Activated naive CD8-positive, alpha-beta T cell treated with anti-CD3 and anti-CD28 coated beads, Interleukin-2, amount 10 ng/mL, durations not matched to agents 7 days and 5 days (primary cell): ENCODE measurements at regions not wholly inside any gene's neighbourhood (a gene's known extent, or its start where the extent isn't known, plus 50 kb on each side); places are given as distances from the start of the nearest gene placed in this dataset.

ENCODE experiments used
- ATAC-seq: fragments of 150-1000 bp; cut with Tn5 transposase; one replicate; pipeline ENCODE4 v1.10.0; 2021; ENCODE audit warnings: low read depth, moderate library complexity
- POLR2A ChIA-PET: fragments of 350-600 bp; sonication (Branson Sonifier 250); formaldehyde crosslinking; loops from one replicate; lab custom pipeline; 2021; ENCODE audit warnings: antibody characterized with exemption; lab: Charles Lee
- DNase-seq: peaks from one replicate; pipeline ENCODE4 v3.0.0; 2021
- H3K27ac Mint-ChIP-seq: one replicate; pipeline ENCODE4 v1.8.0; 2022; ENCODE audit warnings: mild to moderate bottlenecking, mixed read lengths
- H3K27me3 Mint-ChIP-seq: one replicate; pipeline ENCODE4 v1.8.0; 2022; ENCODE audit warnings: mild to moderate bottlenecking, moderate library complexity, mixed read lengths
- H3K36me3 Mint-ChIP-seq: one replicate; pipeline ENCODE4 v1.8.0; 2021; ENCODE audit warnings: mild to moderate bottlenecking, mixed read lengths
- H3K4me1 Mint-ChIP-seq: one replicate; pipeline ENCODE4 v1.8.0; 2021; ENCODE audit warnings: mixed read lengths
- H3K4me3 Mint-ChIP-seq: one replicate; pipeline ENCODE4 v1.8.0; 2022; ENCODE audit warnings: mild to moderate bottlenecking, moderate library complexity, mixed read lengths
- H3K9me3 Mint-ChIP-seq: one replicate; pipeline ENCODE4 v1.8.0; 2021; ENCODE audit warnings: mixed read lengths

GRCh38 chr20:18921291-18921690 lies 107.7 kb downstream of the SCP2D1 start:
- Mint-ChIP-seq H3K27ac (no peak overlapping the region), H3K27me3 (peaks cover 2% of the 10 kb centered on the region), H3K4me1 (no peaks in the 10 kb centered on the region), H3K36me3 (no peaks in the 10 kb centered on the region), H3K9me3 (no peaks in the 10 kb centered on the region), H3K4me3 (no peak overlapping the region)
- POLR2A ChIA-PET, result no interaction called here
- ATAC-seq (no peak), DNase-seq (no peak)

GRCh38 chr20:18922251-18922650 lies 108.7 kb downstream of the SCP2D1 start:
- no peak overlapping the region for H3K27ac Mint-ChIP-seq
- no peaks in the 10 kb centered on the region for H3K36me3 Mint-ChIP-seq
- ATAC-seq (no peak), DNase-seq (no peak)
- POLR2A ChIA-PET, result no interaction called here
- no peaks in the 10 kb centered on the region for H3K9me3 Mint-ChIP-seq
- H3K4me1 Mint-ChIP-seq, result no peaks in the 10 kb centered on the region
- H3K27me3 Mint-ChIP-seq, result peaks cover 2% of the 10 kb centered on the region
- H3K4me3 Mint-ChIP-seq, result no peak overlapping the region

- no peaks in the 10 kb centered on the region for H3K36me3 Mint-ChIP-seq
These were observed 109.3 kb downstream of the SCP2D1 start for GRCh38 chr20:18922898-18923297.

GRCh38 chr20:18926965-18927364 lies 113.4 kb downstream of the SCP2D1 start:
- no peak overlapping the region for H3K27ac Mint-ChIP-seq
- DNase-seq (no peak), ATAC-seq (no peak)
- H3K36me3 Mint-ChIP-seq, result no peaks in the 10 kb centered on the region
- H3K27me3 Mint-ChIP-seq, result peaks cover 2% of the 10 kb centered on the region
- peaks cover 1% of the 10 kb centered on the region for H3K9me3 Mint-ChIP-seq
- POLR2A ChIA-PET, result no interaction called here
- no peak overlapping the region for H3K4me3 Mint-ChIP-seq
- H3K4me1 Mint-ChIP-seq, result no peaks in the 10 kb centered on the region

More at GRCh38 chr20:18922898-18923297, 109.3 kb downstream of the SCP2D1 start:
- no peak for DNase-seq
- H3K4me3 Mint-ChIP-seq, result no peak overlapping the region
- POLR2A ChIA-PET, result no interaction called here
- no peaks in the 10 kb centered on the region for H3K9me3 Mint-ChIP-seq
- H3K27me3 Mint-ChIP-seq, result peaks cover 2% of the 10 kb centered on the region
- ATAC-seq, result no peak
- no peak overlapping the region for H3K27ac Mint-ChIP-seq
- H3K4me1 Mint-ChIP-seq, result no peaks in the 10 kb centered on the region

- no peaks in the 10 kb centered on the region for H3K36me3 Mint-ChIP-seq
- H3K27me3 Mint-ChIP-seq, result peaks cover 2% of the 10 kb centered on the region
- DNase-seq (no peak), ATAC-seq (no peak)
- peaks cover 1% of the 10 kb centered on the region for H3K9me3 Mint-ChIP-seq
- POLR2A ChIA-PET, result no interaction called here
- H3K27ac Mint-ChIP-seq, result no peak overlapping the region
- H3K4me3 Mint-ChIP-seq, result no peak overlapping the region
- H3K4me1 Mint-ChIP-seq, result no peaks in the 10 kb centered on the region
These were observed 115.0 kb downstream of the SCP2D1 start for GRCh38 chr20:18928626-18929025.

GRCh38 chr20:18929800-18930199 lies 116.2 kb downstream of the SCP2D1 start:
- no peak for ATAC-seq
- peaks cover 1% of the 10 kb centered on the region for H3K9me3 Mint-ChIP-seq
- H3K27me3 Mint-ChIP-seq, result no peaks in the 10 kb centered on the region
- no peaks in the 10 kb centered on the region for H3K4me1 Mint-ChIP-seq
- H3K4me3 Mint-ChIP-seq, result no peak overlapping the region
- POLR2A ChIA-PET, result no interaction called here
- H3K27ac Mint-ChIP-seq, result no peak overlapping the region
- H3K36me3 Mint-ChIP-seq, result no peaks in the 10 kb centered on the region
- no peak for DNase-seq

- Mint-ChIP-seq H3K4me1 (no peaks in the 10 kb centered on the region), H3K36me3 (no peaks in the 10 kb centered on the region), H3K4me3 (no peak overlapping the region), H3K27ac (no peak overlapping the region), H3K9me3 (peaks cover 2% of the 10 kb centered on the region), H3K27me3 (no peaks in the 10 kb centered on the region)
- ATAC-seq (no peak), DNase-seq (no peak)
- POLR2A ChIA-PET, result no interaction called here
These were observed 130.0 kb downstream of the SCP2D1 start for GRCh38 chr20:18943542-18943941.

GRCh38 chr20:18956890-18957289 lies 143.3 kb downstream of the SCP2D1 start:
- Mint-ChIP-seq H3K36me3 (no peaks in the 10 kb centered on the region), H3K4me1 (no peaks in the 10 kb centered on the region), H3K27me3 (peaks cover 5% of the 10 kb centered on the region), H3K9me3 (peaks cover 3% of the 10 kb centered on the region), H3K27ac (no peak overlapping the region), H3K4me3 (no peak overlapping the region)
- POLR2A ChIA-PET, result no interaction called here
- no peak for DNase-seq
- ATAC-seq, result no peak

- H3K4me3 Mint-ChIP-seq, result no peak overlapping the region
- no peak for ATAC-seq
- no peaks in the 10 kb centered on the region for H3K36me3 Mint-ChIP-seq
- POLR2A ChIA-PET, result no interaction called here
- no peaks in the 10 kb centered on the region for H3K4me1 Mint-ChIP-seq
- H3K27ac Mint-ChIP-seq, result no peak overlapping the region
- no peak for DNase-seq
- peaks cover 3% of the 10 kb centered on the region for H3K9me3 Mint-ChIP-seq
- peaks cover 5% of the 10 kb centered on the region for H3K27me3 Mint-ChIP-seq
These were observed 143.7 kb downstream of the SCP2D1 start for GRCh38 chr20:18957328-18957727.

GRCh38 chr20:18971121-18971520 lies 157.5 kb downstream of the SCP2D1 start:
- no peaks in the 10 kb centered on the region for H3K9me3 Mint-ChIP-seq
- no peaks in the 10 kb centered on the region for H3K4me1 Mint-ChIP-seq
- peaks cover 4% of the 10 kb centered on the region for H3K27me3 Mint-ChIP-seq
- no peak overlapping the region for H3K4me3 Mint-ChIP-seq
- DNase-seq (no peak), ATAC-seq (no peak)
- H3K27ac Mint-ChIP-seq, result no peak overlapping the region
- H3K36me3 Mint-ChIP-seq, result no peaks in the 10 kb centered on the region
- POLR2A ChIA-PET, result no interaction called here

- ATAC-seq (no peak), DNase-seq (no peak)
- Mint-ChIP-seq H3K27ac (no peak overlapping the region), H3K36me3 (no peaks in the 10 kb centered on the region), H3K9me3 (no peaks in the 10 kb centered on the region), H3K4me3 (no peak overlapping the region), H3K4me1 (no peaks in the 10 kb centered on the region), H3K27me3 (peaks cover 3% of the 10 kb centered on the region)
- POLR2A ChIA-PET, result no interaction called here
These were observed 158.0 kb downstream of the SCP2D1 start for GRCh38 chr20:18971574-18971973.

- no peaks in the 10 kb centered on the region for H3K27me3 Mint-ChIP-seq
- no peaks in the 10 kb centered on the region for H3K9me3 Mint-ChIP-seq
- DNase-seq (no peak), ATAC-seq (no peak)
- H3K4me1 Mint-ChIP-seq, result no peaks in the 10 kb centered on the region
- no peak overlapping the region for H3K27ac Mint-ChIP-seq
- H3K36me3 Mint-ChIP-seq, result no peaks in the 10 kb centered on the region
- H3K4me3 Mint-ChIP-seq, result no peak overlapping the region
- POLR2A ChIA-PET, result no interaction called here
These were observed 158.8 kb downstream of the SCP2D1 start for GRCh38 chr20:18972251-18972876.

- POLR2A ChIA-PET, result no interaction called here
These were observed 160.1 kb downstream of the SCP2D1 start for GRCh38 chr20:18973529-18974173.

GRCh38 chr20:18974660-18975059 lies 161.1 kb downstream of the SCP2D1 start:
- H3K9me3 Mint-ChIP-seq, result no peaks in the 10 kb centered on the region
- no peaks in the 10 kb centered on the region for H3K4me1 Mint-ChIP-seq
- POLR2A ChIA-PET, result no interaction called here
- no peak overlapping the region for H3K27ac Mint-ChIP-seq
- H3K27me3 Mint-ChIP-seq, result no peaks in the 10 kb centered on the region
- H3K36me3 Mint-ChIP-seq, result no peaks in the 10 kb centered on the region
- DNase-seq, result no peak
- ATAC-seq, result no peak
- H3K4me3 Mint-ChIP-seq, result no peak overlapping the region

More at GRCh38 chr20:18973529-18974173, 160.1 kb downstream of the SCP2D1 start:
- no peaks in the 10 kb centered on the region for H3K9me3 Mint-ChIP-seq
- H3K4me1 Mint-ChIP-seq, result no peaks in the 10 kb centered on the region
- ATAC-seq (no peak), DNase-seq (no peak)
- no peak overlapping the region for H3K27ac Mint-ChIP-seq
- H3K4me3 Mint-ChIP-seq, result no peak overlapping the region
- H3K27me3 Mint-ChIP-seq, result no peaks in the 10 kb centered on the region
- H3K36me3 Mint-ChIP-seq, result no peaks in the 10 kb centered on the region
